Fibroblast of lung (primary cell): ENCODE measurements at regions not wholly inside any gene's neighbourhood (a gene's known extent, or its start where the extent isn't known, plus 50 kb on each side); places are given as distances from the start of the nearest gene placed in this dataset.

ENCODE experiments used
- DNase-seq, 2 donors: peaks; one replicate each; pipeline versions ENCODE4 v3.0.0 to v3.0.0-alpha.2; 2010; ENCODE audit warnings: low read depth in 2 of 2
- H2AFZ ChIP-seq: 2 replicates; pipeline ENCODE4 v1.5.1; 2012; ENCODE audit warnings: low read length, control low read depth, inconsistent platforms
- H3K27ac ChIP-seq: 2 replicates; pipeline ENCODE4 v1.5.1; 2011; ENCODE audit warnings: low read length, control low read depth; ENCODE audit not compliant: insufficient read depth
- H3K27me3 ChIP-seq: 2 replicates; pipeline ENCODE4 v1.5.1; 2011; ENCODE audit warnings: mild to moderate bottlenecking, low read length; ENCODE audit not compliant: control insufficient read depth, insufficient read depth
- H3K36me3 ChIP-seq: 2 replicates; pipeline ENCODE4 v1.5.1; 2011; ENCODE audit warnings: low read length; ENCODE audit not compliant: control insufficient read depth, insufficient read depth
- H3K4me1 ChIP-seq: 2 replicates; pipeline ENCODE4 v1.5.1; 2011; ENCODE audit warnings: low read length; ENCODE audit not compliant: control insufficient read depth, insufficient read depth; ENCODE audit errors: extremely low read depth
- H3K4me2 ChIP-seq: 2 replicates; pipeline ENCODE4 v1.5.1; 2011; ENCODE audit warnings: low read length, control low read depth; ENCODE audit not compliant: insufficient read depth; ENCODE audit errors: extremely low read depth
- H3K4me3 ChIP-seq, 4 experiments: fragments of 200-600 bp in 1 of 4; sonication (generic) in 1 of 4; replicated peaks in 1 of 4; 2 replicates each; pipeline ENCODE4 v1.5.1; 2011 to 2016; ENCODE audit warnings: low read length in 4 of 4, low read depth in 3 of 4, mild to moderate bottlenecking in 3 of 4, control low read depth in 2 of 4, inconsistent platforms in 1 of 4, mixed read lengths in 1 of 4; ENCODE audit not compliant: insufficient read depth in 1 of 4; ENCODE audit errors: control extremely low read depth in 1 of 4
- H3K79me2 ChIP-seq: 2 replicates; pipeline ENCODE4 v1.5.1; 2012; ENCODE audit warnings: mild to moderate bottlenecking, low read length, inconsistent platforms; ENCODE audit not compliant: control insufficient read depth, insufficient read depth
- H3K9ac ChIP-seq: 2 replicates; pipeline ENCODE4 v1.5.1; 2011; ENCODE audit warnings: mild to moderate bottlenecking, low read length, control low read depth; ENCODE audit not compliant: insufficient read depth
- H3K9me3 ChIP-seq: 2 replicates; pipeline ENCODE4 v1.5.1; 2012; ENCODE audit warnings: low read depth, low read length; ENCODE audit not compliant: control insufficient read depth, insufficient read depth
- H4K20me1 ChIP-seq: 2 replicates; pipeline ENCODE4 v1.5.1; 2011; ENCODE audit warnings: low read length; ENCODE audit not compliant: control insufficient read depth, insufficient read depth; ENCODE audit errors: extremely low read depth
- CTCF ChIP-seq, 2 donors: IDR thresholded peaks in 1 of 2; conservative IDR thresholded peaks in 1 of 2; 1 replicate in 1 of 2; 2 replicates in 1 of 2; pipeline ENCODE4 v1.5.1; 2011 to 2012; ENCODE audit warnings: low read length in 2 of 2, control low read depth in 1 of 2, inconsistent platforms in 1 of 2, low read depth in 1 of 2, mild to moderate bottlenecking in 1 of 2
- EZH2 ChIP-seq: IDR thresholded peaks from 2 replicates; pipeline ENCODE4 v1.5.1; 2012; ENCODE audit warnings: low read length, control low read depth, mild to moderate bottlenecking; ENCODE audit errors: missing control alignments

GRCh38 chr5:51734677-51735076, 351.4 kb downstream of the ISL1 start:
- Histone ChIP-seq H3K4me2 (no peak overlapping the region), H3K27ac (no peak overlapping the region), H3K36me3 (no peaks in the 10 kb centered on the region), H3K79me2 (no peaks in the 10 kb centered on the region), H3K9ac (no peak overlapping the region), H3K27me3 (no peaks in the 10 kb centered on the region), H3K9me3 (no peaks in the 10 kb centered on the region), H3K4me1 (no peaks in the 10 kb centered on the region), H4K20me1 (no peaks in the 10 kb centered on the region), H2AFZ (no peak overlapping the region), H3K4me3 (no peak overlapping the region)
- no peak for DNase-seq
- TF ChIP-seq EZH2 (no peak), CTCF (conservative IDR thresholded peaks at IDR 0.05 in 1 of 2, IDR thresholded peaks at IDR 0.05 in 1 of 2; ENCODE audit: low read depth in 1 of 2, low read length in 2 of 2) (no peak)

- Histone ChIP-seq H3K27ac (no peak overlapping the region), H3K4me1 (no peaks in the 10 kb centered on the region), H3K36me3 (no peaks in the 10 kb centered on the region), H3K4me2 (no peak overlapping the region), H3K79me2 (no peaks in the 10 kb centered on the region), H3K9me3 (no peaks in the 10 kb centered on the region), H3K4me3 (no peak overlapping the region), H3K9ac (no peak overlapping the region), H3K27me3 (no peaks in the 10 kb centered on the region), H4K20me1 (no peaks in the 10 kb centered on the region), H2AFZ (no peak overlapping the region)
- TF ChIP-seq EZH2 = no peak
- TF ChIP-seq CTCF (conservative IDR thresholded peaks at IDR 0.05 in 1 of 2, IDR thresholded peaks at IDR 0.05 in 1 of 2; ENCODE audit: low read depth in 1 of 2, low read length in 2 of 2) = no peak
- DNase-seq = no peak
These were observed 362.8 kb downstream of the ISL1 start for GRCh38 chr5:51746023-51746422.

- no peak overlapping the region for H3K9ac ChIP-seq
- H3K27ac ChIP-seq = no peak overlapping the region
- no peak overlapping the region for H3K4me3 ChIP-seq
- TF ChIP-seq CTCF (conservative IDR thresholded peaks at IDR 0.05 in 1 of 2, IDR thresholded peaks at IDR 0.05 in 1 of 2; ENCODE audit: low read depth in 1 of 2, low read length in 2 of 2) (no peak), EZH2 (no peak)
- H2AFZ ChIP-seq = no peak overlapping the region
- no peak overlapping the region for H3K4me2 ChIP-seq
- no peaks in the 10 kb centered on the region for H3K4me1 ChIP-seq
- H3K36me3 ChIP-seq = no peaks in the 10 kb centered on the region
- H4K20me1 ChIP-seq = no peaks in the 10 kb centered on the region
- H3K79me2 ChIP-seq = no peaks in the 10 kb centered on the region
- DNase-seq = no peak
- no peaks in the 10 kb centered on the region for H3K27me3 ChIP-seq
- H3K9me3 ChIP-seq = no peaks in the 10 kb centered on the region
These were observed 365.4 kb downstream of the ISL1 start for GRCh38 chr5:51748647-51749046.
